Epithelial cell of proximal tubule (primary cell): ENCODE measurements at regions not wholly inside any gene's neighbourhood (a gene's known extent, or its start where the extent isn't known, plus 50 kb on each side); places are given as distances from the start of the nearest gene placed in this dataset.

Experiments
- DNase-seq: peaks from one replicate; pipeline ENCODE4 v3.0.0-alpha.2; 2011; ENCODE audit warnings: low read depth
- H3K4me3 ChIP-seq: 2 replicates; pipeline ENCODE4 v1.5.1; 2011; ENCODE audit warnings: low read depth, mild to moderate bottlenecking, low read length
- TF ChIP-seq, protein P1 (sequence below): conservative IDR thresholded peaks from 2 replicates; pipeline ENCODE4 v1.5.1; 2012; ENCODE audit warnings: low read depth, mild to moderate bottlenecking, low read length

DNA sequence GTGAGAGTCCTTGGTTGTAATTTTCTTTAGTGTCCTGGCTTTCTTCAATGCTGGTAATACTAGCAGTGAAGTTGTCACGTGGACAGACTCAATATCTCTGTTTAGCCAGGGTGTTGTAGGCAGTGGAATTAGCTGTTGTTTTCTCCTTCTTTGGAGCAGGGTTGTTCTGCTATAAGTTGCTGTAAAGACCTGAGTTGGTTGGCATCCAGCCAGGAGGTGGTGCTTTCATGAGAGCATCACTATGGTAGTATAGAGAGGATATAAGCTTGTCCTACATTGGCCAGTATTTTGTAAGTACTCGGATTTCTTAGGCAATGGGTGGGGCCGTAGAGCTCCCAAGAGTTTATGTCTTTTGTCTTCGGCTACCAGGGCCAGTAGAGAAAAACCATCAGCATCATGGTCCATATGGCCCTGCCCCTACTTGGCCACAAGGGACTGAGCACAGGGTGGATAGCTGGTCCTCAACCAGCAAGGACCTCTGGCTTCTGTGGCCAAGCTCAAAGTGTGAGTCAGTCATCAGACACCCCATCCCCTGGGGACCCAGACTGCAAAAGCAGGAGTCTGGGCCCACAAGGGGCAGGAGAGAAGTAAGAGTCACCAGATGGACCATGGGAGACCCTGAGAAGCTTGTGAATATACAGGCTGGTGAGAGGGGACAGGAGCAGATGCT lies 127.9 kb upstream of the NXT1 start:
- no peak overlapping the region for H3K4me3 ChIP-seq
- TF ChIP-seq, protein P1, sequence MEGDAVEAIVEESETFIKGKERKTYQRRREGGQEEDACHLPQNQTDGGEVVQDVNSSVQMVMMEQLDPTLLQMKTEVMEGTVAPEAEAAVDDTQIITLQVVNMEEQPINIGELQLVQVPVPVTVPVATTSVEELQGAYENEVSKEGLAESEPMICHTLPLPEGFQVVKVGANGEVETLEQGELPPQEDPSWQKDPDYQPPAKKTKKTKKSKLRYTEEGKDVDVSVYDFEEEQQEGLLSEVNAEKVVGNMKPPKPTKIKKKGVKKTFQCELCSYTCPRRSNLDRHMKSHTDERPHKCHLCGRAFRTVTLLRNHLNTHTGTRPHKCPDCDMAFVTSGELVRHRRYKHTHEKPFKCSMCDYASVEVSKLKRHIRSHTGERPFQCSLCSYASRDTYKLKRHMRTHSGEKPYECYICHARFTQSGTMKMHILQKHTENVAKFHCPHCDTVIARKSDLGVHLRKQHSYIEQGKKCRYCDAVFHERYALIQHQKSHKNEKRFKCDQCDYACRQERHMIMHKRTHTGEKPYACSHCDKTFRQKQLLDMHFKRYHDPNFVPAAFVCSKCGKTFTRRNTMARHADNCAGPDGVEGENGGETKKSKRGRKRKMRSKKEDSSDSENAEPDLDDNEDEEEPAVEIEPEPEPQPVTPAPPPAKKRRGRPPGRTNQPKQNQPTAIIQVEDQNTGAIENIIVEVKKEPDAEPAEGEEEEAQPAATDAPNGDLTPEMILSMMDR = no peak
- no peak for DNase-seq

DNA sequence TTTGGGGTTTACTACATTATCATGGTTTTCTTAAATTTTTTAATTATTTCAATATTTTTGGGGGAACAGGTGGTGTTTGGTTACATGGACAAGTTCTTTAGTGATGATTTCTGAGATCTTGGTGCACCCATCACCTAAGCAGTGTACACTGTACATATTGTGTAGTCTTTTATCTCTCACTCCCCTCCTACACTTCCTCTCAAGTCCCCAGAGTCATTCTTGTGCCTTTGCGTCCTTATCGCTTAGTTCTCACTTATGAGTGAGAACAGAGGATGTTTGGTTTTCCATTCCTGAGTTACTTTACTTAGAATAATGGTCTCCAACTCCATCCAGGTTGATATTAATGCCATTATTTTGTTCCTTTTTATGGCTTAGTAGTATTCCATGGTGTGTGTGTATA lies 130.9 kb upstream of the CD93 start:
- TF ChIP-seq, protein P1 = no peak
- H3K4me3 ChIP-seq = no peak overlapping the region
- no peak for DNase-seq

- TF ChIP-seq, protein P1 = no peak
- no peak for DNase-seq
- no peak overlapping the region for H3K4me3 ChIP-seq
Measured at GRCh38 chr20:23215344-23215995, 129.3 kb upstream of the CD93 start.

DNA sequence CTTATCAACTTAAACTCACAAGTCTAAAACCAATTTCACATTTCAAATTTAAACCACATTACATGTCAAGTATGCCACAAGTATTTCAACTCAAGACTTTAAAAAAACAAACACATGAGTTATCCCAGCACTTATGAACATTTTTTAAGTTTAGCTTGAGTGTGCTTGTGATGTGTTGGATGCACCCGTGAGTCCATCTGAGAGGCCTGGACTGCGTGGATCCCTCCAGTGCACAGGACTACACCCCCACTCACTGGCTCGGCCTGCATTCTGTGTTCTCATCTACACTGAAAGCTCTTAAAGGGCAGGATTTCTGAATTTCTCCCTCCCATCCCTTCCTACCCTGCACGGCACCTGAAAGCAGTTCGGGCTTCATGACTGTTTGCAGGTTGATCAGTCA lies 128.8 kb upstream of the CD93 start:
- TF ChIP-seq, protein P1 = no peak
- DNase-seq = no peak
- no peak overlapping the region for H3K4me3 ChIP-seq

DNA sequence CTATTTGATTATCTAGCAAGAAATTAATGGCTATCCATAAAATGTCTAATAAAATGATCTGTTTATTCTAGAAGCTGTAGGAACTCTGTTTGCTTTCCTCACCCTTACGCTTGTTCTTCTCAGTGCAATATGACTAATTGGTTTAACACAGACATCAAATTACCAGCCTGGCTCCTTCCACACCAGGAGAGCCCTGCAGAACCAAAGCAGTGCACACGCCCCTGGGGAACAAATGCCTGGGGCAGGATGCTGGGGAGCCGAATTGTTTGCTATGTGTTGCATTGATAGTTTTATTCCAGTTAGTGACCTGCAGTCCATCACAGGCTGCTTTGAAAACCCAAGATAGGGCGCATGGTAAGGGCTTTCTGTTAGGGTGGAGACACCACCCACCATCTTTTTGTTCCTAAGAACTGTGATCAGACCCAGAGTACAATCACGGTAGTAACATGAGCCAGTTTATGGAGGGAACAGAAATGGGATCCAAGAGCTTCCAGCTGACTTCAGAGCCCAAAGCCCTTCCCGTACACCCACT lies 126.4 kb upstream of the CD93 start:
- no peak for DNase-seq
- TF ChIP-seq, protein P1 = no peak
- no peak overlapping the region for H3K4me3 ChIP-seq

DNA sequence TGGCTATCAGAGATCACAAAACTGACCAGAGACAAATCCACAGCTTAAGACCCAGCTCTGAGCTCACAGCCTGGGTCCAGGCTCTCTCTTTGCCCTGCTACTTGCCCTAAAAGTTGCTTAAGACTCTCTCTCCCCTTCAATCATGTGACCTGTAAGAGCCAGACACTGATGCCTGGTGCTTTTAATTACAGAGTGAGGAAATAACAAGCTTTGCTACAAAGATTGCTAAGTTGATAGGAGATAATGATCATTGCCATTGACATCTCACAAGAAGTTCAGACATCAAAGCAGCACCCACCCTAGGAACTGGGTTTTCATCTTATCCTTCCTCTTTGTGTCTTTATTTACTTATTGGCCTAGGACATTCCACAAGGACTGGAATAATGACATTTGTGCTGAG lies 125.9 kb upstream of the CD93 start:
- DNase-seq = no peak
- TF ChIP-seq, protein P1 = no peak
- no peak overlapping the region for H3K4me3 ChIP-seq
